ENCODE measurements at regions not wholly inside any gene's neighbourhood (a gene's known extent, or its start where the extent isn't known, plus 50 kb on each side); places are given as distances from the start of the nearest gene placed in this dataset.

DNA sequence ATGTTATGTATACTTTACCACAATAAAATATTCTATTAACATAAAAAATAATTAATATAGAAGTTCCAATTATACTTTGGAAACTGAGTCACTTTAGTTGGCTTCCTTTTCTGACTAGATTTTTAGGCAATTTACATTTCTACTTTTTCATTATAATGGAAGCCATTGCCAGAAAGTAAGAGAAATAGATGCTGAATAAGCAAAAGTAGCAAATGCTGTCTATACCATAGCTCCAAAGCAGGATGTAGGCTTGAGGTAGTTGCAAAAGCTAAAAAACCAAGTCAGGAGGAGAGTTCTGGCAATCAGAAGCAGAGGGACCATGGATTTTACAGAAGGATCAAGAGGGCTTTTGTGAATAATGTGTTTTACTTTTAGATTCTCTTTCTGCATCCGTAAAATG, 262.4 kb upstream of the TMEM229A start:
- TF ChIP-seq, protein P1, sequence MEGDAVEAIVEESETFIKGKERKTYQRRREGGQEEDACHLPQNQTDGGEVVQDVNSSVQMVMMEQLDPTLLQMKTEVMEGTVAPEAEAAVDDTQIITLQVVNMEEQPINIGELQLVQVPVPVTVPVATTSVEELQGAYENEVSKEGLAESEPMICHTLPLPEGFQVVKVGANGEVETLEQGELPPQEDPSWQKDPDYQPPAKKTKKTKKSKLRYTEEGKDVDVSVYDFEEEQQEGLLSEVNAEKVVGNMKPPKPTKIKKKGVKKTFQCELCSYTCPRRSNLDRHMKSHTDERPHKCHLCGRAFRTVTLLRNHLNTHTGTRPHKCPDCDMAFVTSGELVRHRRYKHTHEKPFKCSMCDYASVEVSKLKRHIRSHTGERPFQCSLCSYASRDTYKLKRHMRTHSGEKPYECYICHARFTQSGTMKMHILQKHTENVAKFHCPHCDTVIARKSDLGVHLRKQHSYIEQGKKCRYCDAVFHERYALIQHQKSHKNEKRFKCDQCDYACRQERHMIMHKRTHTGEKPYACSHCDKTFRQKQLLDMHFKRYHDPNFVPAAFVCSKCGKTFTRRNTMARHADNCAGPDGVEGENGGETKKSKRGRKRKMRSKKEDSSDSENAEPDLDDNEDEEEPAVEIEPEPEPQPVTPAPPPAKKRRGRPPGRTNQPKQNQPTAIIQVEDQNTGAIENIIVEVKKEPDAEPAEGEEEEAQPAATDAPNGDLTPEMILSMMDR (IDR thresholded peaks at IDR 0.05), result no peak
- TF ChIP-seq EZH2 (IDR thresholded peaks at IDR 0.05), result no peak
